Suprapubic skin (tissue), 4 donors: ENCODE measurements at regions not wholly inside any gene's neighbourhood (a gene's known extent, or its start where the extent isn't known, plus 50 kb on each side); places are given as distances from the start of the nearest gene placed in this dataset.

Experiments
- POLR2A ChIP-seq, 2 donors: fragments of 450-650 bp; IDR thresholded peaks; one replicate each; pipeline ENCODE4 v1.6.1; 2017; ENCODE audit warnings: antibody characterized with exemption in 2 of 2, mild to moderate bottlenecking in 2 of 2, moderate library complexity in 2 of 2
- POLR2AphosphoS5 ChIP-seq, 3 donors: sonication (generic); formaldehyde crosslinking; IDR thresholded peaks; one replicate each; pipeline ENCODE4 v1.6.1; 2017; ENCODE audit warnings: antibody characterized with exemption in 3 of 3
- TF ChIP-seq, protein P1 (sequence below), 2 donors: fragments of 200-600 bp in 1 of 2; fragments of 450-650 bp in 1 of 2; sonication (generic) in 1 of 2; IDR thresholded peaks; one replicate each; pipeline ENCODE4 v1.5.1; 2016 to 2019; ENCODE audit warnings: antibody characterized with exemption in 2 of 2, mild to moderate bottlenecking in 1 of 2, moderate library complexity in 1 of 2

GRCh38 chr7:52909131-52909530 lies 126.3 kb upstream of the POM121L12 start:
- TF ChIP-seq POLR2A (IDR thresholded peaks at IDR 0.05) = no peak
- TF ChIP-seq, protein P1, sequence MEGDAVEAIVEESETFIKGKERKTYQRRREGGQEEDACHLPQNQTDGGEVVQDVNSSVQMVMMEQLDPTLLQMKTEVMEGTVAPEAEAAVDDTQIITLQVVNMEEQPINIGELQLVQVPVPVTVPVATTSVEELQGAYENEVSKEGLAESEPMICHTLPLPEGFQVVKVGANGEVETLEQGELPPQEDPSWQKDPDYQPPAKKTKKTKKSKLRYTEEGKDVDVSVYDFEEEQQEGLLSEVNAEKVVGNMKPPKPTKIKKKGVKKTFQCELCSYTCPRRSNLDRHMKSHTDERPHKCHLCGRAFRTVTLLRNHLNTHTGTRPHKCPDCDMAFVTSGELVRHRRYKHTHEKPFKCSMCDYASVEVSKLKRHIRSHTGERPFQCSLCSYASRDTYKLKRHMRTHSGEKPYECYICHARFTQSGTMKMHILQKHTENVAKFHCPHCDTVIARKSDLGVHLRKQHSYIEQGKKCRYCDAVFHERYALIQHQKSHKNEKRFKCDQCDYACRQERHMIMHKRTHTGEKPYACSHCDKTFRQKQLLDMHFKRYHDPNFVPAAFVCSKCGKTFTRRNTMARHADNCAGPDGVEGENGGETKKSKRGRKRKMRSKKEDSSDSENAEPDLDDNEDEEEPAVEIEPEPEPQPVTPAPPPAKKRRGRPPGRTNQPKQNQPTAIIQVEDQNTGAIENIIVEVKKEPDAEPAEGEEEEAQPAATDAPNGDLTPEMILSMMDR (IDR thresholded peaks at IDR 0.05) = no peak
- TF ChIP-seq POLR2AphosphoS5 (IDR thresholded peaks at IDR 0.05) = no peak
